HepG2 (cell line): ENCODE measurements at regions not wholly inside any gene's neighbourhood (a gene's known extent, or its start where the extent isn't known, plus 50 kb on each side); places are given as distances from the start of the nearest gene placed in this dataset.

ENCODE experiments used
- ATAC-seq: fragments of 200-7000 bp; cut with Tn5 transposase; 3 replicates; pipeline ENCODE4 v1.9.1; 2020; ENCODE audit warnings: mild to moderate bottlenecking, moderate library complexity
- BruUV-seq: library from RNA; stranded (reverse); fragments of 400-500 nt; replicated peaks from 2 replicates; lab custom pipeline; 2021; lab: Mats Ljungman, UMichigan
- CTCF ChIA-PET: fragments of 300-600 bp; formaldehyde crosslinking; extraction: SDS; loops from one replicate; lab custom pipeline; 2021; ENCODE audit warnings: low total read pairs, inconsistent platforms, low intra/inter-chr PET ratio; lab: Yijun Ruan, JAX
- POLR2A ChIA-PET: fragments of 350-600 bp; sonication (Branson Sonifier 250); formaldehyde crosslinking; loops from one replicate; lab custom pipeline; 2020; ENCODE audit warnings: antibody characterized with exemption, inconsistent platforms; lab: Yijun Ruan, JAX
- DNase-seq: peaks from one replicate; pipeline ENCODE4 v3.0.0-alpha.2; 2015; ENCODE audit warnings: low spot score
- FAIRE-seq: peaks from 3 replicates; lab custom pipeline; 2011; peaks lifted over from hg19 to GRCh38; lab: Jason Lieb, UNC
- H2AFZ ChIP-seq: one replicate; pipeline ENCODE4 v1.6.1; 2011; ENCODE audit warnings: low read length, inconsistent platforms
- H3K27ac ChIP-seq: fragments of 300-600 bp; 3 replicates; pipeline ENCODE4 v1.8.0; 2011; ENCODE audit warnings: mixed run types, mild to moderate bottlenecking, mixed read lengths, low read length, inconsistent platforms; ENCODE audit not compliant: insufficient read depth; ENCODE audit errors: extremely low read length
- H3K27me3 ChIP-seq, 2 experiments: fragments of 200-600 bp in 1 of 2; 2 replicates in 1 of 2; 3 replicates in 1 of 2; pipeline versions ENCODE4 v1.6.0 to v1.8.0; 2011; ENCODE audit warnings: low read length in 2 of 2, mild to moderate bottlenecking in 2 of 2, moderate library complexity in 2 of 2, inconsistent platforms in 1 of 2; ENCODE audit not compliant: insufficient read depth in 2 of 2, control insufficient read depth in 1 of 2
- H3K36me3 ChIP-seq, 2 experiments: fragments of 200-600 bp in 1 of 2; replicated peaks in 1 of 2; 2 replicates in 1 of 2; 3 replicates in 1 of 2; pipeline versions ENCODE4 v1.5.1 to v1.8.0; 2011; ENCODE audit warnings: low read length in 2 of 2, inconsistent platforms in 1 of 2; ENCODE audit not compliant: insufficient read depth in 2 of 2, control insufficient read depth in 1 of 2
- H3K4me1 ChIP-seq: 2 replicates; pipeline ENCODE4 v1.5.1; 2012; ENCODE audit warnings: low read length, inconsistent platforms; ENCODE audit not compliant: insufficient read depth
- H3K4me2 ChIP-seq: 2 replicates; pipeline ENCODE4 v1.6.0; 2011; ENCODE audit warnings: low read depth, low read length, inconsistent platforms
- H3K4me3 ChIP-seq, 3 experiments: fragments of 200-600 bp in 1 of 3; sonication (generic), shearing (Covaris generic) in 1 of 3; replicated peaks in 1 of 3; 2 replicates each; pipeline ENCODE4 v1.5.1; 2011 to 2016; ENCODE audit warnings: low read length in 3 of 3, inconsistent platforms in 2 of 3, low read depth in 2 of 3, mild to moderate bottlenecking in 2 of 3, control low read depth in 1 of 3, mixed read lengths in 1 of 3; ENCODE audit not compliant: insufficient read depth in 1 of 3
- H3K79me2 ChIP-seq: one replicate; pipeline ENCODE4 v1.6.1; 2011; ENCODE audit warnings: low read length, inconsistent platforms; ENCODE audit not compliant: insufficient read depth
- H3K9ac ChIP-seq: 2 replicates; pipeline ENCODE4 v1.6.0; 2011; ENCODE audit warnings: mild to moderate bottlenecking, low read depth, low read length, inconsistent platforms; ENCODE audit not compliant: insufficient read depth
- H3K9me3 ChIP-seq: 2 replicates; pipeline ENCODE4 v1.5.1; 2012; ENCODE audit warnings: mild to moderate bottlenecking, low read length
- H4K20me1 ChIP-seq: 2 replicates; pipeline ENCODE4 v1.6.0; 2011; ENCODE audit warnings: inconsistent platforms, mild to moderate bottlenecking, low read length, moderate library complexity; ENCODE audit not compliant: insufficient read depth
- FOXA3 ChIP-seq: IDR thresholded peaks from 2 replicates; pipeline ENCODE4 v1.6.1; 2016; ENCODE audit warnings: missing genetic modification reagents, missing compliant biosample characterization
- GABPA ChIP-seq, 2 experiments: IDR thresholded peaks; 2 replicates each; pipeline ENCODE4 v1.6.1; 2011 to 2016; ENCODE audit warnings: low read depth in 2 of 2, low read length in 1 of 2, missing biosample characterization in 1 of 2, missing genetic modification characterization in 1 of 2
- HNRNPUL1 ChIP-seq: fragments of 200-400 bp; formaldehyde crosslinking; IDR thresholded peaks from 2 replicates; pipeline ENCODE4 v1.6.1; 2017; ENCODE audit warnings: low read depth, mild to moderate bottlenecking, low read length, moderate library complexity
- NKX3-1 ChIP-seq: sonication (generic); formaldehyde crosslinking; IDR thresholded peaks from 2 replicates; pipeline ENCODE4 v1.5.0; 2020; ENCODE audit warnings: missing genetic modification reagents
- NR3C1 ChIP-seq: sonication (generic); formaldehyde crosslinking; IDR thresholded peaks from 2 replicates; pipeline ENCODE4 v1.4.0; 2020; ENCODE audit warnings: missing genetic modification reagents
- POLR2AphosphoS2 ChIP-seq: IDR thresholded peaks from 2 replicates; pipeline ENCODE4 v1.6.1; 2011; ENCODE audit warnings: low read depth, low read length, improper control_type of control experiment
- SMYD3 ChIP-seq: sonication (generic); formaldehyde crosslinking; IDR thresholded peaks from 2 replicates; pipeline ENCODE4 v1.8.1; 2023; ENCODE audit warnings: mild to moderate bottlenecking, missing genetic modification reagents
- SP1 ChIP-seq, 2 experiments: fragments of 450-650 bp in 1 of 2; sonication (generic) in 1 of 2; formaldehyde crosslinking in 1 of 2; IDR thresholded peaks; 2 replicates each; pipeline versions ENCODE4 v1.4.0 to v1.6.1; 2016 to 2020; ENCODE audit warnings: missing genetic modification reagents in 1 of 2
- YEATS2 ChIP-seq: sonication (generic); formaldehyde crosslinking; IDR thresholded peaks from 2 replicates; pipeline ENCODE4 v1.4.0; 2020; ENCODE audit warnings: missing genetic modification reagents, borderline replicate concordance
- ZNF224 ChIP-seq: sonication (generic); formaldehyde crosslinking; IDR thresholded peaks from 2 replicates; pipeline ENCODE4 v1.5.0; 2020; ENCODE audit warnings: mild to moderate bottlenecking, missing genetic modification reagents
- ZNF232 ChIP-seq: sonication (generic); formaldehyde crosslinking; IDR thresholded peaks from 2 replicates; pipeline ENCODE4 v1.4.0; 2020; ENCODE audit warnings: missing genetic modification reagents, borderline replicate concordance
- ZNF335 ChIP-seq: sonication (generic); formaldehyde crosslinking; IDR thresholded peaks from 2 replicates; pipeline ENCODE4 v1.4.0; 2020; ENCODE audit warnings: missing genetic modification reagents
- ZNF484 ChIP-seq: sonication (generic); formaldehyde crosslinking; IDR thresholded peaks from 2 replicates; pipeline ENCODE4 v1.5.1; 2020; ENCODE audit warnings: mild to moderate bottlenecking, low read depth, missing genetic modification reagents, borderline replicate concordance
- ZNF501 ChIP-seq: sonication (generic); formaldehyde crosslinking; IDR thresholded peaks from 2 replicates; pipeline ENCODE4 v1.5.1; 2020; ENCODE audit warnings: mild to moderate bottlenecking, moderate library complexity, missing genetic modification reagents
- ZNF75D ChIP-seq: sonication (generic); formaldehyde crosslinking; IDR thresholded peaks from 2 replicates; pipeline ENCODE4 v1.8.1; 2023; ENCODE audit warnings: missing genetic modification reagents, mild to moderate bottlenecking, borderline replicate concordance
- ZNF792 ChIP-seq: IDR thresholded peaks from 2 replicates; pipeline ENCODE4 v1.6.1; 2016
- WGBS: methylation state at CpG from one replicate; pipeline ENCODE4 v1.1.6; 2017; ENCODE audit warnings: low lambda C conversion rate; 5-methylcytosine and 5-hydroxymethylcytosine counted together
- in situ Hi-C: cut with HindIII; loops from 2 replicates; pipeline ENCODE4 v1.10.0; 2017; ENCODE audit warnings: low pct_unique_long_range_greater_than_20kb; ENCODE audit not compliant: extremely low pct_ligation_motif_present
- intact Hi-C: fragments of 100-400 bp; cut with micrococcal nuclease; formaldehyde crosslinking; loops from one replicate; pipeline ENCODE4 v1.10.0; 2022; ENCODE audit not compliant: unreplicated experiment
- TF ChIP-seq, protein P1 (sequence below): sonication (generic); formaldehyde crosslinking; IDR thresholded peaks from 2 replicates; pipeline ENCODE4 v1.9.0; 2021; ENCODE audit warnings: missing genetic modification reagents, borderline replicate concordance
- TF ChIP-seq, protein P2 (sequence below): sonication (generic); formaldehyde crosslinking; IDR thresholded peaks from 2 replicates; pipeline ENCODE4 v1.4.0; 2020; ENCODE audit warnings: missing genetic modification reagents
- TF ChIP-seq, protein P3 (sequence below): sonication (generic); formaldehyde crosslinking; IDR thresholded peaks from 2 replicates; pipeline ENCODE4 v1.8.0; 2022; ENCODE audit warnings: mild to moderate bottlenecking, missing genetic modification reagents; ENCODE audit not compliant: insufficient replicate concordance

DNA sequence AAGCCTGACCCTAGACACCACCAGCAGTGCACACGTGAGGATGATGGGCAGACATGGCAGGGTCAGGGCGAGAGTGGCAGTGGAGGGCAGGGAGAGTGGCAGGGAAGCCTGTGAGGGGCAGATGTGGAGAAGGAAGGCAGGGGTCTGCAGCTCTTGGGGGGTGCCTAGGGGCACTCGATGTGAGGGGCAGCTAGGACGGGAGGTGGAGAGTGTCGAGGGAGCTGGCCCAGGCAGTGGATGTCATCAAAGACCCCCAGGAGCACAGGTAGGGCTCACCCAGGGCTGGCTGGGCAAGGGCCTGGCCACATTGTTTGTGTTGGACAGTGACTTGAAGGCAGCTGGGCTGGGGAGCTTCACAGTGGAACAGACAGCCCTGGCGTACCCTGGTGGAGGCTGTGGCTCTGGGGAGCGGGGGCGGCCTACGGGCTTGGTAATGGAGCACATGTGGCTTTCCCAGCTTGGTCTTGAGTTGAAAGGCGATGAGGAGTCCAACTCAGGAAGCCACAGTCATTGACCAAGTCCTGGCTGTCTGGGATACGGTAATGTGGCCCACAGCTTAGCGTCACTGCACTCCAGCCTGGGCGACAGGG is 87.1 kb downstream of the RTP5 start:
- Histone ChIP-seq H3K4me1 (no peaks in the 10 kb centered on the region), H3K4me3 (no peak overlapping the region), H3K27ac (no peak overlapping the region), H3K9ac (no peak overlapping the region), H3K27me3 (peaks cover 6 to 76% of the 10 kb centered on the region in 2 experiments), H3K4me2 (no peak overlapping the region), H2AFZ (no peak overlapping the region), H4K20me1 (no peaks in the 10 kb centered on the region), H3K36me3 (no peaks in the 10 kb centered on the region)
- in situ Hi-C loops (no loop called here), intact Hi-C loops (no loop called here)
- ChIA-PET POLR2A (no interaction called here), CTCF (no interaction called here)
- BruUV-seq = no TSS peak
- WGBS = 51% methylated on average over 13 of the region's 13 CpGs
- ATAC-seq (no peak), FAIRE-seq (no peak)
- TF ChIP-seq, protein P1, sequence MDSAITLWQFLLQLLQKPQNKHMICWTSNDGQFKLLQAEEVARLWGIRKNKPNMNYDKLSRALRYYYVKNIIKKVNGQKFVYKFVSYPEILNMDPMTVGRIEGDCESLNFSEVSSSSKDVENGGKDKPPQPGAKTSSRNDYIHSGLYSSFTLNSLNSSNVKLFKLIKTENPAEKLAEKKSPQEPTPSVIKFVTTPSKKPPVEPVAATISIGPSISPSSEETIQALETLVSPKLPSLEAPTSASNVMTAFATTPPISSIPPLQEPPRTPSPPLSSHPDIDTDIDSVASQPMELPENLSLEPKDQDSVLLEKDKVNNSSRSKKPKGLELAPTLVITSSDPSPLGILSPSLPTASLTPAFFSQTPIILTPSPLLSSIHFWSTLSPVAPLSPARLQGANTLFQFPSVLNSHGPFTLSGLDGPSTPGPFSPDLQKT = no peak
- TF ChIP-seq, protein P2, sequence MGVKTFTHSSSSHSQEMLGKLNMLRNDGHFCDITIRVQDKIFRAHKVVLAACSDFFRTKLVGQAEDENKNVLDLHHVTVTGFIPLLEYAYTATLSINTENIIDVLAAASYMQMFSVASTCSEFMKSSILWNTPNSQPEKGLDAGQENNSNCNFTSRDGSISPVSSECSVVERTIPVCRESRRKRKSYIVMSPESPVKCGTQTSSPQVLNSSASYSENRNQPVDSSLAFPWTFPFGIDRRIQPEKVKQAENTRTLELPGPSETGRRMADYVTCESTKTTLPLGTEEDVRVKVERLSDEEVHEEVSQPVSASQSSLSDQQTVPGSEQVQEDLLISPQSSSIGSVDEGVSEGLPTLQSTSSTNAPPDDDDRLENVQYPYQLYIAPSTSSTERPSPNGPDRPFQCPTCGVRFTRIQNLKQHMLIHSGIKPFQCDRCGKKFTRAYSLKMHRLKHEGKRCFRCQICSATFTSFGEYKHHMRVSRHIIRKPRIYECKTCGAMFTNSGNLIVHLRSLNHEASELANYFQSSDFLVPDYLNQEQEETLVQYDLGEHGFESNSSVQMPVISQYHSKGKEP (CRISPR knock-in tag) = no peak
- TF ChIP-seq ZNF232 (CRISPR knock-in tag) (no peak), FOXA3 (no peak), ZNF501 (no peak), NKX3-1 (CRISPR knock-in tag) (no peak), HNRNPUL1 (no peak), ZNF335 (CRISPR knock-in tag) (no peak), GABPA (IDR thresholded peaks at IDR 0.05; ENCODE audit: low read depth, low read length) (no peak), GABPA (CRISPR knock-in tag; IDR thresholded peaks at IDR 0.05; ENCODE audit: low read depth) (no peak), NR3C1 (no peak), ZNF484 (CRISPR knock-in tag) (no peak), SP1 (IDR thresholded peaks at IDR 0.05) (no peak), SP1 (CRISPR knock-in tag; IDR thresholded peaks at IDR 0.05) (no peak), POLR2AphosphoS2 (no peak), ZNF224 (CRISPR knock-in tag) (no peak), YEATS2 (CRISPR knock-in tag) (no peak), ZNF75D (CRISPR knock-in tag) (no peak), SMYD3 (CRISPR knock-in tag) (no peak), ZNF792 (CRISPR knock-in tag) (no peak)
- TF ChIP-seq, protein P3, sequence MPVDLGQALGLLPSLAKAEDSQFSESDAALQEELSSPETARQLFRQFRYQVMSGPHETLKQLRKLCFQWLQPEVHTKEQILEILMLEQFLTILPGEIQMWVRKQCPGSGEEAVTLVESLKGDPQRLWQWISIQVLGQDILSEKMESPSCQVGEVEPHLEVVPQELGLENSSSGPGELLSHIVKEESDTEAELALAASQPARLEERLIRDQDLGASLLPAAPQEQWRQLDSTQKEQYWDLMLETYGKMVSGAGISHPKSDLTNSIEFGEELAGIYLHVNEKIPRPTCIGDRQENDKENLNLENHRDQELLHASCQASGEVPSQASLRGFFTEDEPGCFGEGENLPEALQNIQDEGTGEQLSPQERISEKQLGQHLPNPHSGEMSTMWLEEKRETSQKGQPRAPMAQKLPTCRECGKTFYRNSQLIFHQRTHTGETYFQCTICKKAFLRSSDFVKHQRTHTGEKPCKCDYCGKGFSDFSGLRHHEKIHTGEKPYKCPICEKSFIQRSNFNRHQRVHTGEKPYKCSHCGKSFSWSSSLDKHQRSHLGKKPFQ (CRISPR knock-in tag) = no peak
- TF ChIP-seq, all 625 proteins: peak for 0
- no peaks in the 10 kb centered on the region for H3K9me3 ChIP-seq
- DNase-seq = no peak
- H3K79me2 ChIP-seq = no peaks in the 10 kb centered on the region
